ENCODE measurements at regions not wholly inside any gene's neighbourhood (a gene's known extent, or its start where the extent isn't known, plus 50 kb on each side); places are given as distances from the start of the nearest gene placed in this dataset.

DNA sequence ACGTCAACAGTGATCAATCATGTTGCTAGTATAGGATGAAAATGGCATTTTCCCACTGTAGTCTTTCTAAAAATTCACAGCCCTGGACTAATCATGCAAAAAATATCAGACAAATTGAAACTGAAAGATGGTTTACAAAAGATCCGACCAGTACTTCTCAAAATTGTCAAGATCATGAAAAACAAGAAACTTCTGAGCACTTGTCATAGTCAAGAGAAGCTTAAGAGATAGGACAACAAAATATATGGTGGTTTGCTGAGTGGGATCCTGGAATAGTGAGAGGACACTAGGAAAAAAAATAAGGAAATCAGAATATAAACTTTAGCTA lies 101.1 kb downstream of the NAA11 start:
- Histone ChIP-seq H3K4me1 (no peaks in the 10 kb centered on the region), H3K27me3 (ENCODE audit: insufficient read depth in 3 of 3, low read length in 2 of 3) (no peaks in the 10 kb centered on the region), H3K4me3 (no peak overlapping the region), H3K9me3 (no peaks in the 10 kb centered on the region), H3K27ac (no peak overlapping the region), H3K36me3 (ENCODE audit: insufficient read depth in 1 of 2, low read depth in 1 of 2) (no peaks in the 10 kb centered on the region)
- no peak for ATAC-seq
- DNase-seq, result no peak
- TF ChIP-seq, protein P1, sequence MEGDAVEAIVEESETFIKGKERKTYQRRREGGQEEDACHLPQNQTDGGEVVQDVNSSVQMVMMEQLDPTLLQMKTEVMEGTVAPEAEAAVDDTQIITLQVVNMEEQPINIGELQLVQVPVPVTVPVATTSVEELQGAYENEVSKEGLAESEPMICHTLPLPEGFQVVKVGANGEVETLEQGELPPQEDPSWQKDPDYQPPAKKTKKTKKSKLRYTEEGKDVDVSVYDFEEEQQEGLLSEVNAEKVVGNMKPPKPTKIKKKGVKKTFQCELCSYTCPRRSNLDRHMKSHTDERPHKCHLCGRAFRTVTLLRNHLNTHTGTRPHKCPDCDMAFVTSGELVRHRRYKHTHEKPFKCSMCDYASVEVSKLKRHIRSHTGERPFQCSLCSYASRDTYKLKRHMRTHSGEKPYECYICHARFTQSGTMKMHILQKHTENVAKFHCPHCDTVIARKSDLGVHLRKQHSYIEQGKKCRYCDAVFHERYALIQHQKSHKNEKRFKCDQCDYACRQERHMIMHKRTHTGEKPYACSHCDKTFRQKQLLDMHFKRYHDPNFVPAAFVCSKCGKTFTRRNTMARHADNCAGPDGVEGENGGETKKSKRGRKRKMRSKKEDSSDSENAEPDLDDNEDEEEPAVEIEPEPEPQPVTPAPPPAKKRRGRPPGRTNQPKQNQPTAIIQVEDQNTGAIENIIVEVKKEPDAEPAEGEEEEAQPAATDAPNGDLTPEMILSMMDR (IDR thresholded peaks at IDR 0.05), result no peak
- WGBS, 3 donors, result 90% methylated on average over 2 of the region's 2 CpGs
- intact Hi-C loops (cut with DNase I), result loop anchor here in 1 of 2 donors (5.0 kb wide), 1 partner anchor 453 kb away; no protein-coding TSS in a partner anchor

GRCh38 chr4:79223993-79224776 lies 101.7 kb downstream of the NAA11 start:
- H3K9me3 ChIP-seq, result no peaks in the 10 kb centered on the region
- intact Hi-C loops (cut with DNase I), result no loop called here
- ATAC-seq (no peak), DNase-seq (no peak)
- WGBS, 3 donors, result 95 to 97% (median 95%) methylated on average over 5 of the region's 5 CpGs
- H3K27ac ChIP-seq, result no peak overlapping the region
- TF ChIP-seq, protein P1 (IDR thresholded peaks at IDR 0.05), result no peak
- no peak overlapping the region for H3K4me3 ChIP-seq
- H3K4me1 ChIP-seq, result no peaks in the 10 kb centered on the region
- no peaks in the 10 kb centered on the region for H3K27me3 ChIP-seq (ENCODE audit: insufficient read depth in 3 of 3, low read length in 2 of 3)
- H3K36me3 ChIP-seq (ENCODE audit: insufficient read depth in 1 of 2, low read depth in 1 of 2), result no peaks in the 10 kb centered on the region

GRCh38 chr4:79217025-79217424 lies 108.8 kb downstream of the NAA11 start:
- DNase-seq, result no peak
- ATAC-seq, result no peak
- TF ChIP-seq, protein P1 (IDR thresholded peaks at IDR 0.05), result no peak
- H3K27ac ChIP-seq, result no peak overlapping the region
- H3K4me3 ChIP-seq, result no peak overlapping the region
- H3K36me3 ChIP-seq (ENCODE audit: insufficient read depth in 1 of 2, low read depth in 1 of 2), result no peaks in the 10 kb centered on the region
- no peaks in the 10 kb centered on the region for H3K4me1 ChIP-seq
- H3K9me3 ChIP-seq, result no peaks in the 10 kb centered on the region
- intact Hi-C loops (cut with DNase I), result no loop called here
- H3K27me3 ChIP-seq (ENCODE audit: insufficient read depth in 3 of 3, low read length in 2 of 3), result no peaks in the 10 kb centered on the region

- TF ChIP-seq, protein P1 (IDR thresholded peaks at IDR 0.05), result no peak
- Histone ChIP-seq H3K27me3 (ENCODE audit: insufficient read depth in 3 of 3, low read length in 2 of 3) (no peaks in the 10 kb centered on the region), H3K9me3 (no peaks in the 10 kb centered on the region), H3K36me3 (ENCODE audit: insufficient read depth in 1 of 2, low read depth in 1 of 2) (no peaks in the 10 kb centered on the region), H3K27ac (no peak overlapping the region), H3K4me3 (no peak overlapping the region), H3K4me1 (no peaks in the 10 kb centered on the region)
- ATAC-seq (no peak), DNase-seq (no peak)
- intact Hi-C loops (cut with DNase I), result no loop called here
Measured at GRCh38 chr4:79213702-79214101, 112.2 kb downstream of the NAA11 start.

GRCh38 chr4:79213010-79213409 lies 112.9 kb downstream of the NAA11 start:
- TF ChIP-seq, protein P1 (IDR thresholded peaks at IDR 0.05), result no peak
- Histone ChIP-seq H3K36me3 (ENCODE audit: insufficient read depth in 1 of 2, low read depth in 1 of 2) (no peaks in the 10 kb centered on the region), H3K27ac (no peak overlapping the region), H3K4me1 (no peaks in the 10 kb centered on the region), H3K27me3 (ENCODE audit: insufficient read depth in 3 of 3, low read length in 2 of 3) (no peaks in the 10 kb centered on the region), H3K4me3 (no peak overlapping the region), H3K9me3 (no peaks in the 10 kb centered on the region)
- no peak for DNase-seq
- no peak for ATAC-seq
- intact Hi-C loops (cut with DNase I), result no loop called here
